ENCODE measurements at regions not wholly inside any gene's neighbourhood (a gene's known extent, or its start where the extent isn't known, plus 50 kb on each side); places are given as distances from the start of the nearest gene placed in this dataset.

DNA sequence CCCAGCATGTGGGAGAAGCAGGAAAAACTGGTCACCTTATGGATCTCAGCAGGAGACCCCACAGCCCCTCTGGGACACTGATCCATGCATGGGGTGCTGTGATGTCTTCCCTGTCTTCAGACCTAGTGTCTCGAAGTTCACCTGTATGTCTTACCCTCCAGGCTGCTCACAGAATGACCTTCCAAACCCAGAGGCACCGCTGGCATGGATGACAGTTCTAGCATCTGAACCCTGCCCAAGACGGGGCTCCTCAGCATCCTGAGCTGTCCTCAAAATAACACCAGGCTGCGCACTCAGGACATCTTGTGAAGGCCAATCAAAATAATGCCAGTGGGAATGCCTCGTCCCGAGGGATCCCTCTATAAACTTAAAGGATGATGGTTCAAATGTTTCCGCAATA, 824.9 kb downstream of the TBC1D22A start:
- TF ChIP-seq POLR2AphosphoS5 (IDR thresholded peaks at IDR 0.05; ENCODE audit: low read depth) (no peak), SPI1 (IDR thresholded peaks at IDR 0.05; ENCODE audit: borderline replicate concordance, low read depth) (no peak)
- TF ChIP-seq, protein P1, sequence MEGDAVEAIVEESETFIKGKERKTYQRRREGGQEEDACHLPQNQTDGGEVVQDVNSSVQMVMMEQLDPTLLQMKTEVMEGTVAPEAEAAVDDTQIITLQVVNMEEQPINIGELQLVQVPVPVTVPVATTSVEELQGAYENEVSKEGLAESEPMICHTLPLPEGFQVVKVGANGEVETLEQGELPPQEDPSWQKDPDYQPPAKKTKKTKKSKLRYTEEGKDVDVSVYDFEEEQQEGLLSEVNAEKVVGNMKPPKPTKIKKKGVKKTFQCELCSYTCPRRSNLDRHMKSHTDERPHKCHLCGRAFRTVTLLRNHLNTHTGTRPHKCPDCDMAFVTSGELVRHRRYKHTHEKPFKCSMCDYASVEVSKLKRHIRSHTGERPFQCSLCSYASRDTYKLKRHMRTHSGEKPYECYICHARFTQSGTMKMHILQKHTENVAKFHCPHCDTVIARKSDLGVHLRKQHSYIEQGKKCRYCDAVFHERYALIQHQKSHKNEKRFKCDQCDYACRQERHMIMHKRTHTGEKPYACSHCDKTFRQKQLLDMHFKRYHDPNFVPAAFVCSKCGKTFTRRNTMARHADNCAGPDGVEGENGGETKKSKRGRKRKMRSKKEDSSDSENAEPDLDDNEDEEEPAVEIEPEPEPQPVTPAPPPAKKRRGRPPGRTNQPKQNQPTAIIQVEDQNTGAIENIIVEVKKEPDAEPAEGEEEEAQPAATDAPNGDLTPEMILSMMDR (IDR thresholded peaks at IDR 0.05; ENCODE audit: insufficient read depth, low read length): no peak
- TF ChIP-seq, protein P2, sequence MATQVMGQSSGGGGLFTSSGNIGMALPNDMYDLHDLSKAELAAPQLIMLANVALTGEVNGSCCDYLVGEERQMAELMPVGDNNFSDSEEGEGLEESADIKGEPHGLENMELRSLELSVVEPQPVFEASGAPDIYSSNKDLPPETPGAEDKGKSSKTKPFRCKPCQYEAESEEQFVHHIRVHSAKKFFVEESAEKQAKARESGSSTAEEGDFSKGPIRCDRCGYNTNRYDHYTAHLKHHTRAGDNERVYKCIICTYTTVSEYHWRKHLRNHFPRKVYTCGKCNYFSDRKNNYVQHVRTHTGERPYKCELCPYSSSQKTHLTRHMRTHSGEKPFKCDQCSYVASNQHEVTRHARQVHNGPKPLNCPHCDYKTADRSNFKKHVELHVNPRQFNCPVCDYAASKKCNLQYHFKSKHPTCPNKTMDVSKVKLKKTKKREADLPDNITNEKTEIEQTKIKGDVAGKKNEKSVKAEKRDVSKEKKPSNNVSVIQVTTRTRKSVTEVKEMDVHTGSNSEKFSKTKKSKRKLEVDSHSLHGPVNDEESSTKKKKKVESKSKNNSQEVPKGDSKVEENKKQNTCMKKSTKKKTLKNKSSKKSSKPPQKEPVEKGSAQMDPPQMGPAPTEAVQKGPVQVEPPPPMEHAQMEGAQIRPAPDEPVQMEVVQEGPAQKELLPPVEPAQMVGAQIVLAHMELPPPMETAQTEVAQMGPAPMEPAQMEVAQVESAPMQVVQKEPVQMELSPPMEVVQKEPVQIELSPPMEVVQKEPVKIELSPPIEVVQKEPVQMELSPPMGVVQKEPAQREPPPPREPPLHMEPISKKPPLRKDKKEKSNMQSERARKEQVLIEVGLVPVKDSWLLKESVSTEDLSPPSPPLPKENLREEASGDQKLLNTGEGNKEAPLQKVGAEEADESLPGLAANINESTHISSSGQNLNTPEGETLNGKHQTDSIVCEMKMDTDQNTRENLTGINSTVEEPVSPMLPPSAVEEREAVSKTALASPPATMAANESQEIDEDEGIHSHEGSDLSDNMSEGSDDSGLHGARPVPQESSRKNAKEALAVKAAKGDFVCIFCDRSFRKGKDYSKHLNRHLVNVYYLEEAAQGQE (IDR thresholded peaks at IDR 0.05; ENCODE audit: insufficient replicate concordance, low read depth): no peak

All from HL-60 (cell line).